Large intestine (tissue), 3 donors: ENCODE measurements at regions not wholly inside any gene's neighbourhood (a gene's known extent, or its start where the extent isn't known, plus 50 kb on each side); places are given as distances from the start of the nearest gene placed in this dataset.

Source experiments
- DNase-seq, 2 donors: peaks; one replicate each; pipeline versions ENCODE4 v3.0.0 to v3.0.0-alpha.2; 2013
- H3K27ac ChIP-seq: one replicate; pipeline ENCODE4 v1.5.1; 2013; ENCODE audit warnings: low read length
- H3K27me3 ChIP-seq: 2 replicates; pipeline ENCODE4 v1.6.1; 2013; ENCODE audit warnings: low read length; ENCODE audit not compliant: control insufficient read depth, insufficient read depth
- H3K36me3 ChIP-seq: 2 replicates; pipeline ENCODE4 v1.6.1; 2013; ENCODE audit warnings: low read length; ENCODE audit not compliant: control insufficient read depth, insufficient read depth
- H3K4me1 ChIP-seq: one replicate; pipeline ENCODE4 v1.6.1; 2013; ENCODE audit warnings: low read length; ENCODE audit not compliant: control insufficient read depth, insufficient read depth
- H3K4me3 ChIP-seq: one replicate; pipeline ENCODE4 v1.5.1; 2013; ENCODE audit warnings: low read length
- H3K9me3 ChIP-seq: one replicate; pipeline ENCODE4 v1.6.1; 2013; ENCODE audit warnings: mild to moderate bottlenecking, low read depth, low read length, moderate library complexity; ENCODE audit not compliant: control insufficient read depth
- WGBS: methylation state at CpG from one replicate; pipeline ENCODE4 v1.1.5; 2013; ENCODE audit warnings: low lambda C conversion rate; ENCODE audit not compliant: insufficient coverage; 5-methylcytosine and 5-hydroxymethylcytosine counted together

DNA sequence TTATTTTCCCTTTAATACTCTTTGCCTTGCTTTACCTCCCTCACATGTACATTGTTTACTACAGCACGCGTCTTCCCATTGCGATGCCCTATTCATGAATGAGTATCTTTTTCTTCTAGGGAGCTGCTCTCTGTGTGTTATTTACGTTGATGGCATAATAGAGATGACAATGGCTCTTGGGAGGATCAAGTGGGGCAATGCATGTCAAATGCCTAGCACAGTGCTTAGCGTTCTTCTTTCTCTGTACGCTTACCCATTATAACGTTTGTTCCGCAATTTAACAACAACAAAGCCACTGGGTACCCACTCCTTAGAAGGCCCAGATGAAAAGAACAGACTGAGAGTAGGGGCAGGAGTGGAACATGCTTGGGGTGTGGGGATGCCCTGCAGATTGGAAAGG, 271.6 kb upstream of the TNRC6C start:
- no peaks in the 10 kb centered on the region for H3K36me3 ChIP-seq
- H3K27ac ChIP-seq = no peak overlapping the region
- no peak overlapping the region for H3K4me3 ChIP-seq
- no peak for DNase-seq
- WGBS = 100% methylated on average over 3 of the region's 8 CpGs
- peaks cover 15% of the 10 kb centered on the region for H3K27me3 ChIP-seq
- H3K9me3 ChIP-seq = no peaks in the 10 kb centered on the region
- H3K4me1 ChIP-seq = no peaks in the 10 kb centered on the region

GRCh38 chr17:77687417-77687816, 271.1 kb upstream of the TNRC6C start:
- Histone ChIP-seq H3K4me3 (no peak overlapping the region), H3K36me3 (no peaks in the 10 kb centered on the region), H3K27ac (no peak overlapping the region), H3K4me1 (no peaks in the 10 kb centered on the region), H3K9me3 (no peaks in the 10 kb centered on the region), H3K27me3 (peaks cover 15% of the 10 kb centered on the region)
- WGBS = 50% methylated on average over 1 of the region's 6 CpGs
- DNase-seq = no peak

DNA sequence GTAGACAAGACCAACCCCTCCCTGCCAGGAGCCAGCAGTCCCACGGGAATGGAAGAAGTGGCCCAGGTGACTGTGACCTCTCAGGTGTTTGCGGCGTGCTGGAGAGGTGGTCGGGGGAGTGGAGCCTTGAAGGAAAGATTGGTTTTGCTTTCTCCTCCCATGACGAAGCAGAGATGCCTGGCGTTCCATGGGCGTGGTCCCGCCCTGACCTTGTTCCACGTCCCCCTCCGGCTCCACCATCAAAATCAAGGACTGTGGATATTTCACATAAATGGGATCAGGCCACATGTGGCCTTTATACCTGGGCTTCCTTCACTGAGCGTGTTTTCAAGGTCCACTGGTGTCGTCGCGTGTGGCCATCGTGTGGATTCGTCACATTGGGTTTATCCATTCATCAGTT, 270.6 kb upstream of the TNRC6C start:
- no peaks in the 10 kb centered on the region for H3K4me1 ChIP-seq
- H3K9me3 ChIP-seq = no peaks in the 10 kb centered on the region
- WGBS = no CpG with 5 or more reads among the region's 16 CpGs
- no peaks in the 10 kb centered on the region for H3K36me3 ChIP-seq
- peaks cover 15% of the 10 kb centered on the region for H3K27me3 ChIP-seq
- no peak for DNase-seq
- H3K27ac ChIP-seq = no peak overlapping the region
- no peak overlapping the region for H3K4me3 ChIP-seq

GRCh38 chr17:77688369-77688768, 270.1 kb upstream of the TNRC6C start:
- Histone ChIP-seq H3K36me3 (no peaks in the 10 kb centered on the region), H3K4me1 (no peaks in the 10 kb centered on the region), H3K9me3 (no peaks in the 10 kb centered on the region), H3K4me3 (no peak overlapping the region), H3K27ac (no peak overlapping the region), H3K27me3 (peaks cover 18% of the 10 kb centered on the region)
- WGBS = no CpG with 5 or more reads among the region's 4 CpGs
- DNase-seq = no peak

- H3K27me3 ChIP-seq = peaks cover 30% of the 10 kb centered on the region
- no peak overlapping the region for H3K4me3 ChIP-seq
- WGBS = 67% methylated on average over 1 of the region's 24 CpGs
- no peaks in the 10 kb centered on the region for H3K4me1 ChIP-seq
- H3K27ac ChIP-seq = no peak overlapping the region
- DNase-seq = peak in 1 of 2 donors; percentile 27
- no peaks in the 10 kb centered on the region for H3K9me3 ChIP-seq
- H3K36me3 ChIP-seq = no peaks in the 10 kb centered on the region
These were observed 268.0 kb upstream of the TNRC6C start for GRCh38 chr17:77690271-77691161.

- Histone ChIP-seq H3K36me3 (no peaks in the 10 kb centered on the region), H3K27ac (no peak overlapping the region), H3K9me3 (no peaks in the 10 kb centered on the region), H3K27me3 (peaks cover 39% of the 10 kb centered on the region), H3K4me1 (no peaks in the 10 kb centered on the region), H3K4me3 (no peak overlapping the region)
- no peak for DNase-seq
- no CpG with 5 or more reads among the region's 21 CpGs for WGBS
These were observed 267.1 kb upstream of the TNRC6C start for GRCh38 chr17:77691216-77692085.

DNA sequence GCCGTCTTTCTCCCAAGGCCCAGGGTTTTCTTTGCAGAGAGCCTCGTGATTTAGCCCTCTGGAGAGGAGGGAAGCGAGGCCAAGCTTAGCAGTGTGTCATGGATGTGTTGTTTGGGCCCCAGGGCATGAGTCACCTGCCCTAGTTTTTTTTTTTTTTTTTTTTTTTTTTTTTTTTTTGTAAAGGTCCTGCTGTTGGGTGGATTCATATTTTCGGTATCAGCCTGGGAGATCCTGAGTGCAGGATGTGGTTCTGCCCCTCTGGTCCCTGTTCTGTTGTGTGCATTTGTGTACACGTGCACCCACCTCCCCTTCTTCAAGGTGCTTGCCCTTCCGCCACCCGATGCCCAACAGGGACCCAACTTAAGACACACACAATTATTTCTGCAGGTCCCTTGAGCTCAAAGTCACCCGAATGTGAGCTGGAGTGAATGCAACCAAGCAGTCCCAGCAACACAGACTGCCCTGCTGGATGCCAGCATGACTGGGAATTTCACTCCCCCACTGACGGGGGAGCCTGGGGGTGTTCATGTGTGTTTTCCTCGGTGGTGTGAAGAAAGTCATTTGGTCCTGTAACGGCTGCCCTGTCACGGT, 265.8 kb upstream of the TNRC6C start:
- Histone ChIP-seq H3K27me3 (peaks cover 49% of the 10 kb centered on the region), H3K9me3 (no peaks in the 10 kb centered on the region), H3K4me3 (no peak overlapping the region), H3K4me1 (no peaks in the 10 kb centered on the region), H3K36me3 (no peaks in the 10 kb centered on the region), H3K27ac (no peak overlapping the region)
- 80% methylated on average over 1 of the region's 12 CpGs for WGBS
- DNase-seq = no peak

GRCh38 chr17:77693301-77693700, 265.2 kb upstream of the TNRC6C start:
- Histone ChIP-seq H3K27me3 (peaks cover 55% of the 10 kb centered on the region), H3K4me1 (no peaks in the 10 kb centered on the region), H3K36me3 (no peaks in the 10 kb centered on the region), H3K4me3 (no peak overlapping the region), H3K27ac (no peak overlapping the region), H3K9me3 (no peaks in the 10 kb centered on the region)
- DNase-seq = no peak
- WGBS = no CpG with 5 or more reads among the region's 9 CpGs

- no peaks in the 10 kb centered on the region for H3K36me3 ChIP-seq
- H3K9me3 ChIP-seq = no peaks in the 10 kb centered on the region
- no peak overlapping the region for H3K4me3 ChIP-seq
- no peak overlapping the region for H3K27ac ChIP-seq
- H3K27me3 ChIP-seq = peaks cover 60% of the 10 kb centered on the region
- H3K4me1 ChIP-seq = no peaks in the 10 kb centered on the region
- WGBS = 100% methylated on average over 1 of the region's 7 CpGs
- DNase-seq = no peak
These were observed 264.7 kb upstream of the TNRC6C start for GRCh38 chr17:77693776-77694175.
